Panc1 (cell line): ENCODE measurements at regions not wholly inside any gene's neighbourhood (a gene's known extent, or its start where the extent isn't known, plus 50 kb on each side); places are given as distances from the start of the nearest gene placed in this dataset.

Experiments
- ATAC-seq: fragments of 200-7000 bp; cut with Tn5 transposase; 2 replicates; pipeline ENCODE4 v1.9.1; 2020; ENCODE audit warnings: mild to moderate bottlenecking, moderate library complexity
- BruUV-seq: library from RNA; stranded (reverse); fragments of 400-500 nt; replicated peaks from 2 replicates; lab custom pipeline; 2021; lab: Mats Ljungman, UMichigan
- CTCF ChIA-PET: fragments of 300-600 bp; sonication (Branson Sonifier 250); formaldehyde crosslinking; loops from one replicate; lab custom pipeline; 2022; ENCODE audit warnings: antibody characterized with exemption; lab: Charles Lee
- POLR2A ChIA-PET: fragments of 300-600 bp; sonication (Branson Sonifier 250); formaldehyde crosslinking; loops from one replicate; lab custom pipeline; 2022; ENCODE audit warnings: antibody characterized with exemption; lab: Charles Lee
- DNase-seq: peaks from one replicate; pipeline ENCODE4 v3.0.0-alpha.2; 2010; ENCODE audit warnings: low read depth, low spot score
- H3K27ac ChIP-seq: 2 replicates; pipeline ENCODE4 v1.5.1; 2011; ENCODE audit warnings: mild to moderate bottlenecking, low read length, inconsistent platforms
- H3K27me3 ChIP-seq: fragments of 200-500 bp; sonication (Bioruptor generic); 2 replicates; pipeline ENCODE4 v1.6.0; 2014; ENCODE audit warnings: low read length, inconsistent platforms; ENCODE audit not compliant: control insufficient read depth, insufficient read depth
- H3K36me3 ChIP-seq: fragments of 200-500 bp; sonication (Bioruptor generic); 2 replicates; pipeline ENCODE4 v1.5.1; 2014; ENCODE audit warnings: inconsistent platforms, mild to moderate bottlenecking, low read length, moderate library complexity; ENCODE audit not compliant: control insufficient read depth, insufficient read depth
- H3K4me1 ChIP-seq: 2 replicates; pipeline ENCODE4 v1.5.1; 2011; ENCODE audit warnings: inconsistent platforms, mild to moderate bottlenecking, low read length, moderate library complexity; ENCODE audit not compliant: control insufficient read depth, insufficient read depth
- H3K4me3 ChIP-seq, 2 experiments: 2 replicates each; pipeline ENCODE4 v1.5.1; 2011 to 2012; ENCODE audit warnings: low read depth in 2 of 2, low read length in 2 of 2, mild to moderate bottlenecking in 2 of 2, inconsistent platforms in 1 of 2, moderate library complexity in 1 of 2
- H3K9me3 ChIP-seq: fragments of 200-500 bp; sonication (Bioruptor generic); 2 replicates; pipeline ENCODE4 v1.5.1; 2014; ENCODE audit warnings: low read depth, mild to moderate bottlenecking, inconsistent platforms, low read length, moderate library complexity; ENCODE audit not compliant: control insufficient read depth, insufficient read depth
- POLR2AphosphoS5 ChIP-seq: IDR thresholded peaks from 2 replicates; pipeline ENCODE4 v1.6.1; 2012; ENCODE audit warnings: mild to moderate bottlenecking, low read depth, low read length, moderate library complexity
- SIN3A ChIP-seq: IDR thresholded peaks from 2 replicates; pipeline ENCODE4 v1.6.1; 2012; ENCODE audit warnings: low read depth, mild to moderate bottlenecking, low read length, moderate library complexity, borderline replicate concordance; ENCODE audit not compliant: insufficient read depth
- TCF7L2 ChIP-seq: IDR thresholded peaks from 2 replicates; pipeline ENCODE4 v1.6.1; 2011; ENCODE audit warnings: mild to moderate bottlenecking, low read depth, low read length, inconsistent platforms
- in situ Hi-C: cut with HindIII; loops from 2 replicates; pipeline ENCODE4 v1.10.0; 2016; ENCODE audit warnings: low sequenced_read_pairs, low pct_unique_long_range_greater_than_20kb
- intact Hi-C: fragments of 100-400 bp; cut with micrococcal nuclease; formaldehyde crosslinking; loops from one replicate; pipeline ENCODE4 v1.10.0; 2022; ENCODE audit not compliant: unreplicated experiment
- TF ChIP-seq, protein P1 (sequence below), 2 experiments: IDR thresholded peaks; 2 replicates each; pipeline ENCODE4 v1.6.1; 2011 to 2012; ENCODE audit warnings: low read depth in 2 of 2, control low read depth in 1 of 2, low read length in 1 of 2, mild to moderate bottlenecking in 1 of 2, moderate library complexity in 1 of 2; ENCODE audit not compliant: insufficient read depth in 1 of 2
- TF ChIP-seq, protein P2 (sequence below): fragments of 450-650 bp; IDR thresholded peaks from 2 replicates; pipeline ENCODE4 v1.5.1; 2017; ENCODE audit warnings: mild to moderate bottlenecking

DNA sequence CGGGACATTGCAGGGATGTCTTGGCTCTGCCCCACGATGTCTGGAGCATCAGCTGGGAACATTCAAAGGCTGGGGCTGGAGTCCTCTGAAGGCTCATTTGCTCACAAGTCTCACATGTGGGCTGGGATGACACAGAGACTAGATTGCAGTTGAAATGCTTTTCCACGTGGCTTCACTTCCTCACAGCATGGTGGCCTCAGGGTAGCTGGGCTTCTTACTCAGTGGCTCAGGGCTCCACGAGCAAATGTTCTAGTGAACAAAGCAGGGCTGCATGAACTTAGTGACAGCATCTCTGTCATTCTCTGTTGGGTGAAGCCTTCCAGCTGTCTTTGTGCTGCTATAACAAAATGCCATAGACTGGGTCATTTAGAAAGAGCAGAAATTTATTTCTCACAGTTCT lies 247.0 kb upstream of the POU3F1 start:
- in situ Hi-C loops = no loop called here
- Histone ChIP-seq H3K4me1 (no peaks in the 10 kb centered on the region), H3K27me3 (peaks cover 4% of the 10 kb centered on the region; the same call in 1 of the 2 replicates), H3K36me3 (no peaks in the 10 kb centered on the region), H3K27ac (no peak overlapping the region), H3K4me3 (no peak overlapping the region), H3K9me3 (no peaks in the 10 kb centered on the region)
- ChIA-PET CTCF (no interaction called here), POLR2A (no interaction called here)
- no TSS peak for BruUV-seq
- DNase-seq (no peak), ATAC-seq (no peak)
- TF ChIP-seq, protein P1, sequence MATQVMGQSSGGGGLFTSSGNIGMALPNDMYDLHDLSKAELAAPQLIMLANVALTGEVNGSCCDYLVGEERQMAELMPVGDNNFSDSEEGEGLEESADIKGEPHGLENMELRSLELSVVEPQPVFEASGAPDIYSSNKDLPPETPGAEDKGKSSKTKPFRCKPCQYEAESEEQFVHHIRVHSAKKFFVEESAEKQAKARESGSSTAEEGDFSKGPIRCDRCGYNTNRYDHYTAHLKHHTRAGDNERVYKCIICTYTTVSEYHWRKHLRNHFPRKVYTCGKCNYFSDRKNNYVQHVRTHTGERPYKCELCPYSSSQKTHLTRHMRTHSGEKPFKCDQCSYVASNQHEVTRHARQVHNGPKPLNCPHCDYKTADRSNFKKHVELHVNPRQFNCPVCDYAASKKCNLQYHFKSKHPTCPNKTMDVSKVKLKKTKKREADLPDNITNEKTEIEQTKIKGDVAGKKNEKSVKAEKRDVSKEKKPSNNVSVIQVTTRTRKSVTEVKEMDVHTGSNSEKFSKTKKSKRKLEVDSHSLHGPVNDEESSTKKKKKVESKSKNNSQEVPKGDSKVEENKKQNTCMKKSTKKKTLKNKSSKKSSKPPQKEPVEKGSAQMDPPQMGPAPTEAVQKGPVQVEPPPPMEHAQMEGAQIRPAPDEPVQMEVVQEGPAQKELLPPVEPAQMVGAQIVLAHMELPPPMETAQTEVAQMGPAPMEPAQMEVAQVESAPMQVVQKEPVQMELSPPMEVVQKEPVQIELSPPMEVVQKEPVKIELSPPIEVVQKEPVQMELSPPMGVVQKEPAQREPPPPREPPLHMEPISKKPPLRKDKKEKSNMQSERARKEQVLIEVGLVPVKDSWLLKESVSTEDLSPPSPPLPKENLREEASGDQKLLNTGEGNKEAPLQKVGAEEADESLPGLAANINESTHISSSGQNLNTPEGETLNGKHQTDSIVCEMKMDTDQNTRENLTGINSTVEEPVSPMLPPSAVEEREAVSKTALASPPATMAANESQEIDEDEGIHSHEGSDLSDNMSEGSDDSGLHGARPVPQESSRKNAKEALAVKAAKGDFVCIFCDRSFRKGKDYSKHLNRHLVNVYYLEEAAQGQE (IDR thresholded peaks at IDR 0.05; ENCODE audit: insufficient read depth in 1 of 2, low read depth in 2 of 2, low read length in 1 of 2) = no peak
- no peak for TF ChIP-seq SIN3A
- no peak for TF ChIP-seq TCF7L2
- TF ChIP-seq, protein P2, sequence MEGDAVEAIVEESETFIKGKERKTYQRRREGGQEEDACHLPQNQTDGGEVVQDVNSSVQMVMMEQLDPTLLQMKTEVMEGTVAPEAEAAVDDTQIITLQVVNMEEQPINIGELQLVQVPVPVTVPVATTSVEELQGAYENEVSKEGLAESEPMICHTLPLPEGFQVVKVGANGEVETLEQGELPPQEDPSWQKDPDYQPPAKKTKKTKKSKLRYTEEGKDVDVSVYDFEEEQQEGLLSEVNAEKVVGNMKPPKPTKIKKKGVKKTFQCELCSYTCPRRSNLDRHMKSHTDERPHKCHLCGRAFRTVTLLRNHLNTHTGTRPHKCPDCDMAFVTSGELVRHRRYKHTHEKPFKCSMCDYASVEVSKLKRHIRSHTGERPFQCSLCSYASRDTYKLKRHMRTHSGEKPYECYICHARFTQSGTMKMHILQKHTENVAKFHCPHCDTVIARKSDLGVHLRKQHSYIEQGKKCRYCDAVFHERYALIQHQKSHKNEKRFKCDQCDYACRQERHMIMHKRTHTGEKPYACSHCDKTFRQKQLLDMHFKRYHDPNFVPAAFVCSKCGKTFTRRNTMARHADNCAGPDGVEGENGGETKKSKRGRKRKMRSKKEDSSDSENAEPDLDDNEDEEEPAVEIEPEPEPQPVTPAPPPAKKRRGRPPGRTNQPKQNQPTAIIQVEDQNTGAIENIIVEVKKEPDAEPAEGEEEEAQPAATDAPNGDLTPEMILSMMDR = no peak
- TF ChIP-seq POLR2AphosphoS5 = no peak
- intact Hi-C loops = no loop called here

DNA sequence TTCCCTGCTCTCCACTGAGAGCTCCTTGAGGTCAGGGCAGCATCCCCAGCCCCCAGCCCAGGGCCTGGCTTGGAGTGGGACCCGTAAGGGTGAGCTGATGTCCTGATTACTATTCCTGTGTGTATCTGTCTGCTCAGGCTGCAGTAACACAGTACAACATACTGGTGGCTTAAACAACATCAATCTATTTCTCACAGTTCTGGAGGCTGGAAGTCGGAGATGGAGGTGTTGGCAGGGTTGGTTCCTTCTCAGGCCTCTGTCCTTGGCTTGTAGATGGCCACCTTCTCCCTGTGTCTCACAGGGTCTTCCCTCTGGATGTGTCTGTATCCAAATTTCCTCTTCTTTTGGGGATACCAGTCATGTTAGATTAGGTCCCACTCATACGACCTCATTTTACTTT lies 246.4 kb upstream of the POU3F1 start:
- Histone ChIP-seq H3K4me3 (no peak overlapping the region), H3K27ac (no peak overlapping the region), H3K27me3 (peaks cover 4% of the 10 kb centered on the region; the same call in 1 of the 2 replicates), H3K9me3 (no peaks in the 10 kb centered on the region), H3K36me3 (no peaks in the 10 kb centered on the region), H3K4me1 (no peaks in the 10 kb centered on the region)
- ATAC-seq (no peak), DNase-seq (no peak)
- BruUV-seq = no TSS peak
- intact Hi-C loops (no loop called here), in situ Hi-C loops (no loop called here)
- ChIA-PET POLR2A (no interaction called here), CTCF (interaction anchor here (1.0 kb wide), 1 partner anchor 17 kb away, joined by 3 read pairs; no protein-coding TSS in a partner anchor)
- TF ChIP-seq, protein P1 (IDR thresholded peaks at IDR 0.05; ENCODE audit: insufficient read depth in 1 of 2, low read depth in 2 of 2, low read length in 1 of 2) = no peak
- TF ChIP-seq POLR2AphosphoS5 (no peak), TCF7L2 (no peak), SIN3A (no peak)
- TF ChIP-seq, protein P2 = no peak
